GM23338 (cell line): ENCODE measurements at regions not wholly inside any gene's neighbourhood (a gene's known extent, or its start where the extent isn't known, plus 50 kb on each side); places are given as distances from the start of the nearest gene placed in this dataset.

Source experiments
- ATAC-seq: fragments of 200-7000 bp; cut with Tn5 transposase; 3 replicates; pipeline ENCODE4 v1.9.1; 2020
- DNase-seq: peaks from one replicate; pipeline ENCODE4 v3.0.0-alpha.2; 2015; ENCODE audit warnings: low spot score
- H2AFZ ChIP-seq: fragments of 200-600 bp; sonication (generic); 2 replicates; pipeline ENCODE4 v1.8.0; 2016; ENCODE audit warnings: antibody characterized with exemption, mild to moderate bottlenecking, moderate library complexity
- H3F3A ChIP-seq: fragments of 200-600 bp; sonication (generic); replicated peaks from 2 replicates; pipeline ENCODE4 v1.8.0; 2017; ENCODE audit warnings: antibody characterized with exemption, mixed run types, low read depth
- H3K27ac ChIP-seq: fragments of 200-600 bp; sonication (generic); 2 replicates; pipeline ENCODE4 v1.6.1; 2016; ENCODE audit warnings: low read depth
- H3K27me3 ChIP-seq: fragments of 200-600 bp; sonication (generic); 2 replicates; pipeline ENCODE4 v1.8.0; 2016; ENCODE audit warnings: mild to moderate bottlenecking, mixed run types, moderate library complexity; ENCODE audit not compliant: insufficient read depth
- H3K36me3 ChIP-seq: fragments of 200-600 bp; sonication (generic); 2 replicates; pipeline ENCODE4 v1.8.0; 2016; ENCODE audit warnings: mild to moderate bottlenecking; ENCODE audit not compliant: insufficient read depth
- H3K4me1 ChIP-seq: fragments of 200-600 bp; sonication (generic); 2 replicates; pipeline ENCODE4 v1.8.0; 2016; ENCODE audit warnings: mild to moderate bottlenecking, moderate library complexity; ENCODE audit not compliant: insufficient read depth
- H3K4me2 ChIP-seq: fragments of 200-600 bp; sonication (generic); 2 replicates; pipeline ENCODE4 v1.7.1; 2017; ENCODE audit warnings: mixed run types
- H3K4me3 ChIP-seq: fragments of 200-600 bp; sonication (generic); 2 replicates; pipeline ENCODE4 v1.6.1; 2016; ENCODE audit warnings: mixed run types
- H3K79me2 ChIP-seq: fragments of 200-600 bp; sonication (generic); replicated peaks from 2 replicates; pipeline ENCODE4 v1.8.0; 2017; ENCODE audit warnings: mild to moderate bottlenecking; ENCODE audit not compliant: insufficient read depth
- H3K9me2 ChIP-seq: fragments of 200-600 bp; sonication (generic); 2 replicates; pipeline ENCODE4 v1.8.0; 2017; ENCODE audit not compliant: insufficient read depth
- H4K20me1 ChIP-seq: fragments of 200-600 bp; sonication (generic); replicated peaks from 2 replicates; pipeline ENCODE4 v1.8.0; 2017; ENCODE audit warnings: mild to moderate bottlenecking; ENCODE audit not compliant: insufficient read depth
- H3K27ac Mint-ChIP-seq: 2 replicates; pipeline ENCODE4 v1.8.0; 2020; ENCODE audit warnings: inconsistent platforms, mild to moderate bottlenecking, moderate library complexity, mixed read lengths
- H3K27me3 Mint-ChIP-seq: 3 replicates; pipeline ENCODE4 v1.8.0; 2022; ENCODE audit warnings: low read depth, mild to moderate bottlenecking, moderate library complexity, mixed read lengths, inconsistent platforms; ENCODE audit not compliant: insufficient read depth, poor library complexity
- H3K36me3 Mint-ChIP-seq: 3 replicates; pipeline ENCODE4 v1.8.0; 2021; ENCODE audit warnings: low read depth, mild to moderate bottlenecking, inconsistent platforms, moderate library complexity, mixed read lengths
- H3K4me1 Mint-ChIP-seq: 3 replicates; pipeline ENCODE4 v1.8.0; 2020; ENCODE audit warnings: mild to moderate bottlenecking, inconsistent platforms, mixed read lengths
- H3K4me3 Mint-ChIP-seq: 3 replicates; pipeline ENCODE4 v1.8.0; 2021; ENCODE audit warnings: moderate library complexity, mild to moderate bottlenecking, inconsistent platforms, mixed read lengths
- H3K9me3 Mint-ChIP-seq: 3 replicates; pipeline ENCODE4 v1.8.0; 2020; ENCODE audit warnings: moderate library complexity, mild to moderate bottlenecking, inconsistent platforms, mixed read lengths
- ETS1 ChIP-seq: IDR thresholded peaks from 2 replicates; pipeline ENCODE4 v1.6.1; 2016; ENCODE audit warnings: antibody characterized with exemption
- JUNB ChIP-seq: IDR thresholded peaks from one replicate; pipeline ENCODE4 v1.6.1; 2016; ENCODE audit warnings: antibody characterized with exemption; ENCODE audit not compliant: unreplicated experiment
- NANOG ChIP-seq: IDR thresholded peaks from 2 replicates; pipeline ENCODE4 v1.6.1; 2016; ENCODE audit warnings: antibody characterized with exemption, borderline replicate concordance
- STAT1 ChIP-seq: IDR thresholded peaks from one replicate; pipeline ENCODE4 v1.6.1; 2016; ENCODE audit warnings: antibody characterized with exemption; ENCODE audit not compliant: unreplicated experiment
- ZNF114 ChIP-seq: fragments of 250-450 bp; sonication (Bioruptor Pico); IDR thresholded peaks from 2 replicates; pipeline ENCODE4 v1.5.0; 2020; ENCODE audit warnings: mild to moderate bottlenecking, moderate library complexity
- ZNF331 ChIP-seq: fragments of 250-450 bp; sonication (Bioruptor Pico); IDR thresholded peaks from 2 replicates; pipeline ENCODE4 v1.5.0; 2020; ENCODE audit warnings: low read depth, mild to moderate bottlenecking, moderate library complexity
- TF ChIP-seq, protein P1 (sequence below): IDR thresholded peaks from one replicate; pipeline ENCODE4 v1.6.1; 2018; ENCODE audit warnings: antibody characterized with exemption; ENCODE audit not compliant: unreplicated experiment
- TF ChIP-seq, protein P2 (sequence below): fragments of 250-450 bp; sonication (Bioruptor Pico); IDR thresholded peaks from 2 replicates; pipeline ENCODE4 v1.5.0; 2020; ENCODE audit warnings: mild to moderate bottlenecking, moderate library complexity

DNA sequence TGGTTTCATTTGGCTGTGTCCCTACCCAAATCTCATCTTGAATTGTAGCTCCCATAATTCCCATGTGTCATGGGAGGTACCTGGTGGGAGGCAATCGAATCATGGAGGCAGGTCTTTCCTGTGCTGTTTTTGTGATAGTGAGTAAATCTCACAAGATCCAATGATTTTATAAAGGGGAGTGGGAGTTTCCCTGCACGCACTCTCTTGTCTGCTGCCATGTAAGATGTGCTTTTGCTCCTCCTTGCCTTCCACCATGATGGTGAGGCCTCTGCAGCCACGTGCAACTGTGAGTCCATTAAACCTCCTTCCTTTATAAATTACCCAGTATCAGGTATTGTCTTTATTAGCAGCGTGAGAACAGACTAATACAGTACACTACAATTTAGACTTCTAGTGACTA is 67.5 kb upstream of the LINC01488 start:
- Mint-ChIP-seq H3K9me3 (peaks cover 9% of the 10 kb centered on the region), H3K27ac (no peak overlapping the region), H3K36me3 (no peaks in the 10 kb centered on the region), H3K27me3 (peaks cover 9% of the 10 kb centered on the region), H3K4me3 (no peak overlapping the region), H3K4me1 (peaks cover 13% of the 10 kb centered on the region; the same call in 2 of the 3 replicates)
- ATAC-seq (no peak), DNase-seq (no peak)
- Histone ChIP-seq H3K27ac (no peak overlapping the region), H2AFZ (no peak overlapping the region), H3F3A (no peaks in the 10 kb centered on the region), H3K27me3 (no peaks in the 10 kb centered on the region), H3K4me1 (peaks cover 10% of the 10 kb centered on the region; the same call in 1 of the 2 replicates), H3K4me3 (no peak overlapping the region), H4K20me1 (no peaks in the 10 kb centered on the region), H3K36me3 (no peaks in the 10 kb centered on the region), H3K79me2 (no peaks in the 10 kb centered on the region), H3K4me2 (no peak overlapping the region), H3K9me2 (no peaks in the 10 kb centered on the region)
- TF ChIP-seq, protein P1, sequence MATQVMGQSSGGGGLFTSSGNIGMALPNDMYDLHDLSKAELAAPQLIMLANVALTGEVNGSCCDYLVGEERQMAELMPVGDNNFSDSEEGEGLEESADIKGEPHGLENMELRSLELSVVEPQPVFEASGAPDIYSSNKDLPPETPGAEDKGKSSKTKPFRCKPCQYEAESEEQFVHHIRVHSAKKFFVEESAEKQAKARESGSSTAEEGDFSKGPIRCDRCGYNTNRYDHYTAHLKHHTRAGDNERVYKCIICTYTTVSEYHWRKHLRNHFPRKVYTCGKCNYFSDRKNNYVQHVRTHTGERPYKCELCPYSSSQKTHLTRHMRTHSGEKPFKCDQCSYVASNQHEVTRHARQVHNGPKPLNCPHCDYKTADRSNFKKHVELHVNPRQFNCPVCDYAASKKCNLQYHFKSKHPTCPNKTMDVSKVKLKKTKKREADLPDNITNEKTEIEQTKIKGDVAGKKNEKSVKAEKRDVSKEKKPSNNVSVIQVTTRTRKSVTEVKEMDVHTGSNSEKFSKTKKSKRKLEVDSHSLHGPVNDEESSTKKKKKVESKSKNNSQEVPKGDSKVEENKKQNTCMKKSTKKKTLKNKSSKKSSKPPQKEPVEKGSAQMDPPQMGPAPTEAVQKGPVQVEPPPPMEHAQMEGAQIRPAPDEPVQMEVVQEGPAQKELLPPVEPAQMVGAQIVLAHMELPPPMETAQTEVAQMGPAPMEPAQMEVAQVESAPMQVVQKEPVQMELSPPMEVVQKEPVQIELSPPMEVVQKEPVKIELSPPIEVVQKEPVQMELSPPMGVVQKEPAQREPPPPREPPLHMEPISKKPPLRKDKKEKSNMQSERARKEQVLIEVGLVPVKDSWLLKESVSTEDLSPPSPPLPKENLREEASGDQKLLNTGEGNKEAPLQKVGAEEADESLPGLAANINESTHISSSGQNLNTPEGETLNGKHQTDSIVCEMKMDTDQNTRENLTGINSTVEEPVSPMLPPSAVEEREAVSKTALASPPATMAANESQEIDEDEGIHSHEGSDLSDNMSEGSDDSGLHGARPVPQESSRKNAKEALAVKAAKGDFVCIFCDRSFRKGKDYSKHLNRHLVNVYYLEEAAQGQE, result no peak
- no peak for TF ChIP-seq ZNF114 (CRISPR knock-in tag)
- no peak for TF ChIP-seq STAT1
- no peak for TF ChIP-seq JUNB

DNA sequence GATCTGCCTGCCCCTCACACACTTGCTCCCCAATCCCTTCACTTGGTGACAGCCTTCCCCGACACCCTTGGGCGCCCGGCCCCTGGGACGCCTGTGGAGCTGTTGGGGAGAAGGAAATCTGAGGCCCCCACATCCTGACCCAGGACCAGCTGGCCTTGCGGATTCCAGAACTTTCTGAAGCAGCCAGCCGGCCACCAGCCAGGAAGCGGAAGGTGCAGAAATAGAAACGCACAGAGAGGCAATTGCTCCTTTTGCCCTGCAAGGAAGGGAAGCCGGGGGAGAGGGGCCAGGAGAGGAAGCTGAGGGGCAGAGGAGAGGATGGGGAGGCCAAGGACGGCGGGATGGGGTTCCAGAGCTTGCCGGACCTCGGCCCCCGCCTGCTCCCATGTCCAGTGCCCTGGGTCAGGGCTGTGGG is 66.7 kb upstream of the LINC01488 start:
- Histone ChIP-seq H3K36me3 (no peaks in the 10 kb centered on the region), H4K20me1 (no peaks in the 10 kb centered on the region), H3K4me3 (no peak overlapping the region), H3K79me2 (no peaks in the 10 kb centered on the region), H3K9me2 (no peaks in the 10 kb centered on the region), H2AFZ (no peak overlapping the region), H3K27me3 (no peaks in the 10 kb centered on the region), H3F3A (no peaks in the 10 kb centered on the region), H3K27ac (no peak overlapping the region), H3K4me1 (peaks cover 10% of the 10 kb centered on the region; the same call in 1 of the 2 replicates), H3K4me2 (no peak overlapping the region)
- peaks cover 13% of the 10 kb centered on the region; the same call in 2 of the 3 replicates for H3K4me1 Mint-ChIP-seq
- no peak overlapping the region for H3K4me3 Mint-ChIP-seq
- peaks cover 9% of the 10 kb centered on the region for H3K27me3 Mint-ChIP-seq
- H3K27ac Mint-ChIP-seq, result no peak overlapping the region
- H3K36me3 Mint-ChIP-seq, result no peaks in the 10 kb centered on the region
- peaks cover 9% of the 10 kb centered on the region for H3K9me3 Mint-ChIP-seq
- DNase-seq (no peak), ATAC-seq (no peak)
- no peak for TF ChIP-seq STAT1
- no peak for TF ChIP-seq ZNF331 (CRISPR knock-in tag)
- TF ChIP-seq, protein P1, result no peak
- no peak for TF ChIP-seq ETS1
- no peak for TF ChIP-seq NANOG
- TF ChIP-seq, protein P2, sequence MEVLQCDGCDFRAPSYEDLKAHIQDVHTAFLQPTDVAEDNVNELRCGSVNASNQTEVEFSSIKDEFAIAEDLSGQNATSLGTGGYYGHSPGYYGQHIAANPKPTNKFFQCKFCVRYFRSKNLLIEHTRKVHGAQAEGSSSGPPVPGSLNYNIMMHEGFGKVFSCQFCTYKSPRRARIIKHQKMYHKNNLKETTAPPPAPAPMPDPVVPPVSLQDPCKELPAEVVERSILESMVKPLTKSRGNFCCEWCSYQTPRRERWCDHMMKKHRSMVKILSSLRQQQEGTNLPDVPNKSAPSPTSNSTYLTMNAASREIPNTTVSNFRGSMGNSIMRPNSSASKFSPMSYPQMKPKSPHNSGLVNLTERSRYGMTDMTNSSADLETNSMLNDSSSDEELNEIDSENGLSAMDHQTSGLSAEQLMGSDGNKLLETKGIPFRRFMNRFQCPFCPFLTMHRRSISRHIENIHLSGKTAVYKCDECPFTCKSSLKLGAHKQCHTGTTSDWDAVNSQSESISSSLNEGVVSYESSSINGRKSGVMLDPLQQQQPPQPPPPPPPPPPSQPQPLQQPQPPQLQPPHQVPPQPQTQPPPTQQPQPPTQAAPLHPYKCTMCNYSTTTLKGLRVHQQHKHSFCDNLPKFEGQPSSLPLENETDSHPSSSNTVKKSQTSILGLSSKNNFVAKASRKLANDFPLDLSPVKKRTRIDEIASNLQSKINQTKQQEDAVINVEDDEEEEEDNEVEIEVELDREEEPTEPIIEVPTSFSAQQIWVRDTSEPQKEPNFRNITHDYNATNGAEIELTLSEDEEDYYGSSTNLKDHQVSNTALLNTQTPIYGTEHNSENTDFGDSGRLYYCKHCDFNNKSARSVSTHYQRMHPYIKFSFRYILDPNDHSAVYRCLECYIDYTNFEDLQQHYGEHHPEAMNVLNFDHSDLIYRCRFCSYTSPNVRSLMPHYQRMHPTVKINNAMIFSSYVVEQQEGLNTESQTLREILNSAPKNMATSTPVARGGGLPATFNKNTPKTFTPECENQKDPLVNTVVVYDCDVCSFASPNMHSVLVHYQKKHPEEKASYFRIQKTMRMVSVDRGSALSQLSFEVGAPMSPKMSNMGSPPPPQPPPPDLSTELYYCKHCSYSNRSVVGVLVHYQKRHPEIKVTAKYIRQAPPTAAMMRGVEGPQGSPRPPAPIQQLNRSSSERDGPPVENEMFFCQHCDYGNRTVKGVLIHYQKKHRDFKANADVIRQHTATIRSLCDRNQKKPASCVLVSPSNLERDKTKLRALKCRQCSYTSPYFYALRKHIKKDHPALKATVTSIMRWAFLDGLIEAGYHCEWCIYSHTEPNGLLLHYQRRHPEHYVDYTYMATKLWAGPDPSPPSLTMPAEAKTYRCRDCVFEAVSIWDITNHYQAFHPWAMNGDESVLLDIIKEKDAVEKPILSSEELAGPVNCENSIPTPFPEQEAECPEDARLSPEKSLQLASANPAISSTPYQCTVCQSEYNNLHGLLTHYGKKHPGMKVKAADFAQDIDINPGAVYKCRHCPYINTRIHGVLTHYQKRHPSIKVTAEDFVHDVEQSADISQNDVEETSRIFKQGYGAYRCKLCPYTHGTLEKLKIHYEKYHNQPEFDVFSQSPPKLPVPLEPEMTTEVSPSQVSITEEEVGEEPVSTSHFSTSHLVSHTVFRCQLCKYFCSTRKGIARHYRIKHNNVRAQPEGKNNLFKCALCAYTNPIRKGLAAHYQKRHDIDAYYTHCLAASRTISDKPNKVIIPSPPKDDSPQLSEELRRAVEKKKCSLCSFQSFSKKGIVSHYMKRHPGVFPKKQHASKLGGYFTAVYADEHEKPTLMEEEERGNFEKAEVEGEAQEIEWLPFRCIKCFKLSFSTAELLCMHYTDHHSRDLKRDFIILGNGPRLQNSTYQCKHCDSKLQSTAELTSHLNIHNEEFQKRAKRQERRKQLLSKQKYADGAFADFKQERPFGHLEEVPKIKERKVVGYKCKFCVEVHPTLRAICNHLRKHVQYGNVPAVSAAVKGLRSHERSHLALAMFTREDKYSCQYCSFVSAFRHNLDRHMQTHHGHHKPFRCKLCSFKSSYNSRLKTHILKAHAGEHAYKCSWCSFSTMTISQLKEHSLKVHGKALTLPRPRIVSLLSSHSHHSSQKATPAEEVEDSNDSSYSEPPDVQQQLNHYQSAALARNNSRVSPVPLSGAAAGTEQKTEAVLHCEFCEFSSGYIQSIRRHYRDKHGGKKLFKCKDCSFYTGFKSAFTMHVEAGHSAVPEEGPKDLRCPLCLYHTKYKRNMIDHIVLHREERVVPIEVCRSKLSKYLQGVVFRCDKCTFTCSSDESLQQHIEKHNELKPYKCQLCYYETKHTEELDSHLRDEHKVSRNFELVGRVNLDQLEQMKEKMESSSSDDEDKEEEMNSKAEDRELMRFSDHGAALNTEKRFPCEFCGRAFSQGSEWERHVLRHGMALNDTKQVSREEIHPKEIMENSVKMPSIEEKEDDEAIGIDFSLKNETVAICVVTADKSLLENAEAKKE (CRISPR knock-in tag), result no peak
